Stimulated activated CD4-positive, alpha-beta T cell treated with anti-CD3 and anti-CD28 coated beads, Interleukin-2, amount 100 ng/mL, for 24 hours (primary cell): ENCODE measurements at regions not wholly inside any gene's neighbourhood (a gene's known extent, or its start where the extent isn't known, plus 50 kb on each side); places are given as distances from the start of the nearest gene placed in this dataset.

Experiments used
- DNase-seq, 2 donors: peaks; one replicate each; pipeline ENCODE4 v3.0.0-alpha.2; 2020

GRCh38 chr2:56624181-56624580 is 440.4 kb downstream of the CCDC85A start:
- DNase-seq, result no peak

GRCh38 chr2:56626927-56627326 is 443.1 kb downstream of the CCDC85A start:
- DNase-seq, result no peak

- DNase-seq, result no peak
Observed at GRCh38 chr2:56630286-56630685, 446.5 kb downstream of the CCDC85A start.

GRCh38 chr2:56647997-56648396 is 464.2 kb downstream of the CCDC85A start:
- no peak for DNase-seq

GRCh38 chr2:56648802-56649201 is 465.0 kb downstream of the CCDC85A start:
- DNase-seq, result no peak

GRCh38 chr2:56654936-56655335 is 471.1 kb downstream of the CCDC85A start:
- DNase-seq, result no peak

- no peak for DNase-seq
Observed at GRCh38 chr2:56656826-56657225, 473.0 kb downstream of the CCDC85A start.

GRCh38 chr2:56666777-56667176 is 483.0 kb downstream of the CCDC85A start:
- DNase-seq, result no peak

- no peak for DNase-seq
Observed at GRCh38 chr2:56671973-56672569, 488.3 kb downstream of the CCDC85A start.

- no peak for DNase-seq
Observed at GRCh38 chr2:56674084-56674483, 490.3 kb downstream of the CCDC85A start.

GRCh38 chr2:56676966-56677365 is 493.2 kb downstream of the CCDC85A start:
- DNase-seq, result no peak

GRCh38 chr2:56680971-56681631 is 497.3 kb downstream of the CCDC85A start:
- DNase-seq, result no peak

GRCh38 chr2:56681659-56682396 is 498.0 kb downstream of the CCDC85A start:
- no peak for DNase-seq

- DNase-seq, result no peak
Observed at GRCh38 chr2:56682397-56682760, 498.6 kb downstream of the CCDC85A start.

GRCh38 chr2:56684327-56684726 is 500.5 kb downstream of the CCDC85A start:
- DNase-seq, result no peak

GRCh38 chr2:56685205-56685604 is 501.4 kb downstream of the CCDC85A start:
- no peak for DNase-seq

- DNase-seq, result no peak
Observed at GRCh38 chr2:56687169-56687568, 503.4 kb downstream of the CCDC85A start.

- no peak for DNase-seq
Observed at GRCh38 chr2:56688661-56689060, 504.9 kb downstream of the CCDC85A start.

GRCh38 chr2:56693501-56693900 is 509.7 kb downstream of the CCDC85A start:
- DNase-seq, result no peak

GRCh38 chr2:56703001-56703400 is 519.2 kb downstream of the CCDC85A start:
- no peak for DNase-seq

GRCh38 chr2:56705713-56706112 is 521.9 kb downstream of the CCDC85A start:
- DNase-seq, result no peak

GRCh38 chr2:56707218-56707617 is 523.4 kb downstream of the CCDC85A start:
- no peak for DNase-seq

- no peak for DNase-seq
Observed at GRCh38 chr2:56707650-56708049, 523.9 kb downstream of the CCDC85A start.

- DNase-seq, result no peak
Observed at GRCh38 chr2:56709181-56709580, 525.4 kb downstream of the CCDC85A start.
